K562 (cell line): ENCODE measurements at regions not wholly inside any gene's neighbourhood (a gene's known extent, or its start where the extent isn't known, plus 50 kb on each side); places are given as distances from the start of the nearest gene placed in this dataset.
A peak's percentile ranks its signal among the peaks of the same experiment; 100 is the strongest.

ENCODE experiments used
- ATAC-seq: fragments of 200-7000 bp; cut with Tn5 transposase; 3 replicates; pipeline ENCODE4 v1.9.1; 2020; ENCODE audit warnings: moderate library complexity
- BruUV-seq: library from RNA; stranded (reverse); fragments of 400-500 nt; replicated peaks from 2 replicates; lab custom pipeline; 2021; lab: Mats Ljungman, UMichigan
- CTCF ChIA-PET: fragments of 300-600 bp; formaldehyde crosslinking; extraction: SDS; loops from one replicate; lab custom pipeline; 2021; ENCODE audit warnings: low intra/inter-chr PET ratio; lab: Yijun Ruan, JAX
- POLR2A ChIA-PET: fragments of 300-600, 350-650 bp; sonication (Branson Sonifier 250); formaldehyde crosslinking; extraction: SDS; loops from one replicate; lab custom pipeline; 2021; ENCODE audit warnings: antibody characterized with exemption, inconsistent platforms; lab: Yijun Ruan, JAX
- DNase-seq, 4 experiments: peaks; one replicate each; pipeline versions ENCODE4 v3.0.0 to v3.0.0-alpha.2; 2011 to 2018; ENCODE audit warnings: low spot score in 3 of 4, mixed read lengths in 3 of 4; ENCODE audit errors: extremely low read depth in 1 of 4
- FAIRE-seq: peaks from 2 replicates; lab custom pipeline; 2011; peaks lifted over from hg19 to GRCh38; lab: Jason Lieb, UNC
- H2AFZ ChIP-seq: 2 replicates; pipeline ENCODE4 v1.6.0; 2011; ENCODE audit warnings: low read depth, low read length, control low read depth, inconsistent platforms
- H3K27ac ChIP-seq: fragments of 200-600 bp; 3 replicates; pipeline ENCODE4 v1.8.0; 2011; ENCODE audit warnings: low read depth, mild to moderate bottlenecking, control low read depth, inconsistent platforms, low read length, moderate library complexity, mixed read lengths; ENCODE audit errors: extremely low read depth
- H3K27me3 ChIP-seq, 2 experiments: fragments of 300-600 bp in 1 of 2; 2 replicates in 1 of 2; 3 replicates in 1 of 2; pipeline versions ENCODE4 v1.6.0 to v1.8.0; 2011; ENCODE audit warnings: inconsistent platforms in 2 of 2, low read length in 2 of 2, mild to moderate bottlenecking in 1 of 2, mixed read lengths in 1 of 2, moderate library complexity in 1 of 2; ENCODE audit not compliant: control insufficient read depth in 2 of 2, insufficient read depth in 2 of 2
- H3K36me3 ChIP-seq: fragments of 300-600 bp; 3 replicates; pipeline ENCODE4 v1.8.0; 2011; ENCODE audit warnings: mild to moderate bottlenecking, low read length, inconsistent platforms; ENCODE audit not compliant: control insufficient read depth, insufficient read depth
- H3K4me1 ChIP-seq, 2 experiments: fragments of 200-600 bp in 1 of 2; replicated peaks in 1 of 2; 2 replicates in 1 of 2; 3 replicates in 1 of 2; pipeline versions ENCODE4 v1.5.1 to v1.8.0; 2011; ENCODE audit warnings: inconsistent platforms in 2 of 2, low read length in 2 of 2, mild to moderate bottlenecking in 1 of 2, mixed read lengths in 1 of 2, moderate library complexity in 1 of 2; ENCODE audit not compliant: control insufficient read depth in 2 of 2, insufficient read depth in 2 of 2
- H3K4me2 ChIP-seq: 2 replicates; pipeline ENCODE4 v1.6.1; 2011; ENCODE audit warnings: low read length, control low read depth, inconsistent platforms, mixed read lengths; ENCODE audit not compliant: insufficient read depth
- H3K4me3 ChIP-seq: fragments of 200-600 bp; sonication (generic), shearing (Covaris generic); 2 replicates; pipeline ENCODE4 v1.5.1; 2016; ENCODE audit warnings: control low read depth, inconsistent platforms
- H3K79me2 ChIP-seq: fragments of 200-600 bp; 3 replicates; pipeline ENCODE4 v1.8.0; 2011; ENCODE audit warnings: low read length, inconsistent platforms; ENCODE audit not compliant: control insufficient read depth, insufficient read depth
- H3K9ac ChIP-seq, 2 experiments: 2 replicates each; pipeline versions ENCODE4 v1.6.0 to v1.6.1; 2011; ENCODE audit warnings: low read depth in 2 of 2, low read length in 2 of 2, control low read depth in 1 of 2, inconsistent platforms in 1 of 2, mild to moderate bottlenecking in 1 of 2, mixed read lengths in 1 of 2; ENCODE audit not compliant: insufficient read depth in 1 of 2
- H3K9me1 ChIP-seq: one replicate; pipeline ENCODE4 v1.6.0; 2011; ENCODE audit warnings: inconsistent platforms, mild to moderate bottlenecking, low read length, moderate library complexity; ENCODE audit not compliant: control insufficient read depth, insufficient read depth
- H3K9me3 ChIP-seq: replicated peaks from 2 replicates; pipeline ENCODE4 v1.5.1; 2011; ENCODE audit warnings: low read depth, low read length, inconsistent platforms; ENCODE audit not compliant: control insufficient read depth, insufficient read depth
- H4K20me1 ChIP-seq: replicated peaks from 2 replicates; pipeline ENCODE4 v1.6.1; 2011; ENCODE audit warnings: low read length, inconsistent platforms, mixed read lengths; ENCODE audit not compliant: control insufficient read depth, insufficient read depth
- MCM2 ChIP-seq: fragments of 450-650 bp; IDR thresholded peaks from 2 replicates; pipeline ENCODE4 v1.6.1; 2017; ENCODE audit warnings: low read depth, mild to moderate bottlenecking
- RAD21 ChIP-seq, 2 experiments: fragments of 250-450 bp in 1 of 2; fragments of 450-650 bp in 1 of 2; sonication (Bioruptor Pico) in 1 of 2; formaldehyde crosslinking in 1 of 2; IDR thresholded peaks in 1 of 2; conservative IDR thresholded peaks in 1 of 2; 2 replicates each; pipeline versions ENCODE4 v1.4.0 to v1.8.0; 2020 to 2022; ENCODE audit warnings: mild to moderate bottlenecking in 2 of 2, moderate library complexity in 1 of 2
- WGBS: fragments of 100-300 bp; shearing (Covaris generic); methylation state at CpG from one replicate; pipeline ENCODE4 v1.1.6; 2016; ENCODE audit warnings: low coverage, mixed read lengths; ENCODE audit not compliant: insufficient coverage; ENCODE audit errors: missing lambda C conversion rate; 5-methylcytosine and 5-hydroxymethylcytosine counted together
- in situ Hi-C: fragments of 300-500 bp; cut with MboI; formaldehyde crosslinking; loops from 4 replicates; pipeline ENCODE4 v1.15.0; 2018; ENCODE audit warnings: inconsistent platforms, mixed read lengths
- intact Hi-C: fragments of 100-400 bp; cut with micrococcal nuclease; formaldehyde crosslinking; loops from 2 replicates; pipeline ENCODE4 v1.14.2; 2022
- TF ChIP-seq, protein P1 (sequence below), 3 experiments: IDR thresholded peaks in 2 of 3; conservative IDR thresholded peaks in 1 of 3; 2 replicates each; pipeline ENCODE4 v1.5.1; 2011 to 2012; ENCODE audit warnings: low read length in 3 of 3, mild to moderate bottlenecking in 3 of 3, control low read depth in 2 of 3, improper control_type of control experiment in 1 of 3, inconsistent platforms in 1 of 3, low read depth in 1 of 3, mixed read lengths in 1 of 3, moderate library complexity in 1 of 3; ENCODE audit not compliant: insufficient read depth in 2 of 3

DNA sequence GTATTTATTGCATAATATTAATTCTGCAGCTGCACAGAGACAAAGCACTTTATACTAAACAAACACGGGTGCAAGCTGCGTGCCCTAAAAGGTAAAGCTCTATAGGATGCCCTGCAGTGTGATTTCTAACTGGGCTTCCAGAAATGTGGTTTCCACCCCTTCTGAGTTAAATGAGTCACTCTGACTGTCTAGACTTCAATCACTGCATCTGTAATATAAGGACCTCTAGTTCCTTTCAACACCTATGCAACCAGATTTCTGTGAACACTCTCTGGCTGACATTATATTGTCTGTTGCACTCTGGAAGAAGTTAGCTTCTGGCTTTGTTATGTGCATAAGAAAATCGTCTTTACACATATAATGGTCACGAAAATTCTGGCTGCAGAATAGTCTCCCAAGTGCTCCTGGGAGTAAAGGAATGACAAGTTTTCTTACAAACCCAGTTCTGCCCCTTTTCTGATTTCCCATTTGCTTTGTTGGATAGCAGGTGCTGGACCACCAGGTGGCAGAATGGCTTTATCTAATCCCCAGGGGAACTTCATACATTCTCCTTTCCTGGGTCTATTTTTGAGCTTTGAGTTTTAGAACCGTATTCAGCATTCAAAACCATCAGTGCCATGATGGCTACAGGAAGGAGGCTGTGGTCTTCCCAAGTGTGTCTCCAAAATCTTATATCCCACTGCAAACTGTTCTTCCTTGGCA lies 842.2 kb downstream of the STIM2 start:
- intact Hi-C loops = no loop called here
- Histone ChIP-seq H3K27ac (no peak overlapping the region), H3K9ac (no peak overlapping the region), H3K4me1 (no peaks in the 10 kb centered on the region), H3K9me3 (no peaks in the 10 kb centered on the region), H4K20me1 (no peaks in the 10 kb centered on the region), H3K4me2 (no peak overlapping the region)
- FAIRE-seq (no peak), ATAC-seq (no peak), DNase-seq (peak in 2 of 4 experiments; percentile 1 to 5)
- BruUV-seq = no TSS peak
- TF ChIP-seq RAD21 (CRISPR knock-in tag; conservative IDR thresholded peaks at IDR 0.05 in 1 of 2, IDR thresholded peaks at IDR 0.05 in 1 of 2) (peak in 1 of 2 experiments; percentile 29; a peak in 2 of 4 replicates), MCM2 (no peak)
- TF ChIP-seq, protein P1, sequence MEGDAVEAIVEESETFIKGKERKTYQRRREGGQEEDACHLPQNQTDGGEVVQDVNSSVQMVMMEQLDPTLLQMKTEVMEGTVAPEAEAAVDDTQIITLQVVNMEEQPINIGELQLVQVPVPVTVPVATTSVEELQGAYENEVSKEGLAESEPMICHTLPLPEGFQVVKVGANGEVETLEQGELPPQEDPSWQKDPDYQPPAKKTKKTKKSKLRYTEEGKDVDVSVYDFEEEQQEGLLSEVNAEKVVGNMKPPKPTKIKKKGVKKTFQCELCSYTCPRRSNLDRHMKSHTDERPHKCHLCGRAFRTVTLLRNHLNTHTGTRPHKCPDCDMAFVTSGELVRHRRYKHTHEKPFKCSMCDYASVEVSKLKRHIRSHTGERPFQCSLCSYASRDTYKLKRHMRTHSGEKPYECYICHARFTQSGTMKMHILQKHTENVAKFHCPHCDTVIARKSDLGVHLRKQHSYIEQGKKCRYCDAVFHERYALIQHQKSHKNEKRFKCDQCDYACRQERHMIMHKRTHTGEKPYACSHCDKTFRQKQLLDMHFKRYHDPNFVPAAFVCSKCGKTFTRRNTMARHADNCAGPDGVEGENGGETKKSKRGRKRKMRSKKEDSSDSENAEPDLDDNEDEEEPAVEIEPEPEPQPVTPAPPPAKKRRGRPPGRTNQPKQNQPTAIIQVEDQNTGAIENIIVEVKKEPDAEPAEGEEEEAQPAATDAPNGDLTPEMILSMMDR (IDR thresholded peaks at IDR 0.05 in 2 of 3, conservative IDR thresholded peaks at IDR 0.05 in 1 of 3; ENCODE audit: insufficient read depth in 2 of 3, low read depth in 1 of 3, low read length in 3 of 3) = peak in 1 of 3 experiments; percentile 17; a peak in 2 of 6 replicates
- TF ChIP-seq, all 486 proteins: peak for 2
- no peaks in the 10 kb centered on the region for H3K36me3 ChIP-seq
- H2AFZ ChIP-seq = no peak overlapping the region
- WGBS = 0% methylated on average over 5 of the region's 5 CpGs
- in situ Hi-C loops = no loop called here
- no peaks in the 10 kb centered on the region for H3K79me2 ChIP-seq
- ChIA-PET CTCF (no interaction called here), POLR2A (no interaction called here)
- H3K4me3 ChIP-seq = no peak overlapping the region
- no peaks in the 10 kb centered on the region for H3K9me1 ChIP-seq
- H3K27me3 ChIP-seq = no peaks in the 10 kb centered on the region
